ENCODE measurements at regions not wholly inside any gene's neighbourhood (a gene's known extent, or its start where the extent isn't known, plus 50 kb on each side); places are given as distances from the start of the nearest gene placed in this dataset.

GRCh38 chr2:200013906-200014305 lies 58.5 kb downstream of the MAIP1 start:
- no peak for FAIRE-seq

- no peak for FAIRE-seq
These were observed 66.2 kb downstream of the MAIP1 start for GRCh38 chr2:200021449-200022114.

- FAIRE-seq = no peak
These were observed 67.1 kb downstream of the MAIP1 start for GRCh38 chr2:200022511-200022910.

GRCh38 chr2:200023570-200023969 lies 68.2 kb downstream of the MAIP1 start:
- no peak for FAIRE-seq

- FAIRE-seq = no peak
These were observed 70.3 kb downstream of the MAIP1 start for GRCh38 chr2:200025717-200026116.

GRCh38 chr2:200026332-200027230 lies 71.2 kb downstream of the MAIP1 start:
- FAIRE-seq = no peak

GRCh38 chr2:200028998-200029397 lies 73.6 kb downstream of the MAIP1 start:
- no peak for FAIRE-seq

GRCh38 chr2:200032895-200033294 lies 77.5 kb downstream of the MAIP1 start:
- FAIRE-seq = no peak

- no peak for FAIRE-seq
These were observed 78.5 kb downstream of the MAIP1 start for GRCh38 chr2:200033929-200034328.

GRCh38 chr2:200034816-200035215 lies 79.4 kb downstream of the MAIP1 start:
- no peak for FAIRE-seq

- no peak for FAIRE-seq
These were observed 84.6 kb downstream of the MAIP1 start for GRCh38 chr2:200039724-200040650.

- FAIRE-seq = no peak
These were observed 85.4 kb downstream of the MAIP1 start for GRCh38 chr2:200040831-200041230.

- no peak for FAIRE-seq
These were observed 86.3 kb downstream of the MAIP1 start for GRCh38 chr2:200041639-200042038.

- FAIRE-seq = no peak
These were observed 86.8 kb downstream of the MAIP1 start for GRCh38 chr2:200042102-200042735.

GRCh38 chr2:200042944-200043343 lies 87.6 kb downstream of the MAIP1 start:
- FAIRE-seq = no peak

GRCh38 chr2:200044453-200044852 lies 89.1 kb downstream of the MAIP1 start:
- FAIRE-seq = no peak

- FAIRE-seq = no peak
These were observed 93.0 kb downstream of the MAIP1 start for GRCh38 chr2:200048421-200048820.

- FAIRE-seq = no peak
These were observed 93.7 kb downstream of the MAIP1 start for GRCh38 chr2:200049086-200049485.

- no peak for FAIRE-seq
These were observed 95.7 kb downstream of the MAIP1 start for GRCh38 chr2:200050921-200051610.

GRCh38 chr2:200051611-200051945 lies 96.2 kb downstream of the MAIP1 start:
- no peak for FAIRE-seq

- FAIRE-seq = no peak
These were observed 97.2 kb downstream of the MAIP1 start for GRCh38 chr2:200052627-200053026.
